ENCODE measurements at regions not wholly inside any gene's neighbourhood (a gene's known extent, or its start where the extent isn't known, plus 50 kb on each side); places are given as distances from the start of the nearest gene placed in this dataset.

GRCh38 chr2:22494156-22494555, 890.8 kb upstream of the KLHL29 start:
- no peak for DNase-seq (ENCODE audit: low read depth)

- no peak for DNase-seq (ENCODE audit: low read depth)
Measured at GRCh38 chr2:22497064-22497463, 887.9 kb upstream of the KLHL29 start.

- DNase-seq (ENCODE audit: low read depth), result no peak
Measured at GRCh38 chr2:22497789-22498188, 887.2 kb upstream of the KLHL29 start.

GRCh38 chr2:22499082-22499839, 885.7 kb upstream of the KLHL29 start:
- no peak for DNase-seq (ENCODE audit: low read depth)

- DNase-seq (ENCODE audit: low read depth), result no peak
Measured at GRCh38 chr2:22500555-22500935, 884.4 kb upstream of the KLHL29 start.

- DNase-seq (ENCODE audit: low read depth), result no peak
Measured at GRCh38 chr2:22501851-22502250, 883.1 kb upstream of the KLHL29 start.

GRCh38 chr2:22513563-22513962, 871.4 kb upstream of the KLHL29 start:
- no peak for DNase-seq (ENCODE audit: low read depth)

GRCh38 chr2:22517141-22517540, 867.8 kb upstream of the KLHL29 start:
- DNase-seq (ENCODE audit: low read depth), result no peak

GRCh38 chr2:22518641-22519040, 866.3 kb upstream of the KLHL29 start:
- no peak for DNase-seq (ENCODE audit: low read depth)

- DNase-seq (ENCODE audit: low read depth), result no peak
Measured at GRCh38 chr2:22520369-22521288, 864.4 kb upstream of the KLHL29 start.

GRCh38 chr2:22521620-22522019, 863.4 kb upstream of the KLHL29 start:
- DNase-seq (ENCODE audit: low read depth), result no peak

GRCh38 chr2:22525681-22526080, 859.3 kb upstream of the KLHL29 start:
- no peak for DNase-seq (ENCODE audit: low read depth)

GRCh38 chr2:22530131-22530530, 854.8 kb upstream of the KLHL29 start:
- DNase-seq (ENCODE audit: low read depth), result no peak

GRCh38 chr2:22536133-22536532, 848.8 kb upstream of the KLHL29 start:
- DNase-seq (ENCODE audit: low read depth), result no peak

- no peak for DNase-seq (ENCODE audit: low read depth)
Measured at GRCh38 chr2:22554453-22554852, 830.5 kb upstream of the KLHL29 start.

- DNase-seq (ENCODE audit: low read depth), result no peak
Measured at GRCh38 chr2:22557406-22557805, 827.6 kb upstream of the KLHL29 start.

GRCh38 chr2:22560021-22560420, 825.0 kb upstream of the KLHL29 start:
- DNase-seq (ENCODE audit: low read depth), result no peak

- no peak for DNase-seq (ENCODE audit: low read depth)
Measured at GRCh38 chr2:22579341-22579740, 805.6 kb upstream of the KLHL29 start.

- no peak for DNase-seq (ENCODE audit: low read depth)
Measured at GRCh38 chr2:22582107-22582506, 802.9 kb upstream of the KLHL29 start.

GRCh38 chr2:22596306-22596705, 788.7 kb upstream of the KLHL29 start:
- DNase-seq (ENCODE audit: low read depth), result no peak

- no peak for DNase-seq (ENCODE audit: low read depth)
Measured at GRCh38 chr2:22600156-22600555, 784.8 kb upstream of the KLHL29 start.

GRCh38 chr2:22600999-22601398, 784.0 kb upstream of the KLHL29 start:
- DNase-seq (ENCODE audit: low read depth), result no peak

GRCh38 chr2:22604136-22604535, 780.8 kb upstream of the KLHL29 start:
- no peak for DNase-seq (ENCODE audit: low read depth)
